HS-27A (cell line): ENCODE measurements at regions not wholly inside any gene's neighbourhood (a gene's known extent, or its start where the extent isn't known, plus 50 kb on each side); places are given as distances from the start of the nearest gene placed in this dataset.
"Not testable (repeated sequence)": the region's sequence is repeated elsewhere in the genome, so short reads cannot be mapped to it uniquely, and the experiment has no call there.

Source experiments
- DNase-seq: peaks from one replicate; pipeline ENCODE4 v3.0.0-alpha.2; 2012; ENCODE audit warnings: low read depth, missing footprints

DNA sequence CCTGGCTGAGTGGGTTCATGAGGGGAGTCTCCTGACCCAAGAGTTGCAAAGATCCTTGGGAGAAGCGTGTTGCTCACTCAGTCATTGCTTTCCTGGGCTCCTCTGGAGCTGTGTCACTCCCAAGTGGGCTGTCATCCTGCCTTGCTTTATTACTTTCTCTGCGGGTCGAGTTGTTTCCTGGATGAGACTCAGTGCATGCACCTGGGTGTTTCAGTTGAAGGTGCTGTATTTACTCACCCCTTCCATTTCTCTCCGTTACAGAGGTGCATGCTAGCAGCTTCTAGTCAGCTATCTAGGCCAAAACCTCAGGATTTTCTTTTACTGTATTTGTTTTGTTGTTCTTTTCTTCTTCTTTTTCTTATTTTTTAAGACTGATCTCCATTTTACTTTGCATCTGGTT is 785.5 kb upstream of the EDIL3 start:
- no peak for DNase-seq

DNA sequence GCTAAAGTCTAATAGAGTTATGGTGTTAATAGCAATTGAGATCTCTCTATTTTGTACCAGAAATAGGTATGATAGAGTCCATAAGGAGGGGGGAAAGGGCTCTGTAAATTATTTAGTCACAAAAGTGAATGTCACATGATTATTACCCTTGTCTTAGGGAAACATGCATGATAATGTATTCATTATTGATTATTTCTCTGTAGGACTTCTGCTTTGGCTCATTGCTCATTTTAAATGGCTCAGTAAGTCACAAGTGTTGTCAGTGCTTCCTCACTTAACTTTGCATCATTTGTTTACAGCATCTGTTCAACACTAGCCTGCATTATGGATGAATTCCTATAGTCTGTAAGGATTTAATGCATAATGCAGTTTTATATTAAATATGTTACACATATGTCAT is 788.8 kb upstream of the EDIL3 start:
- DNase-seq, result no peak

DNA sequence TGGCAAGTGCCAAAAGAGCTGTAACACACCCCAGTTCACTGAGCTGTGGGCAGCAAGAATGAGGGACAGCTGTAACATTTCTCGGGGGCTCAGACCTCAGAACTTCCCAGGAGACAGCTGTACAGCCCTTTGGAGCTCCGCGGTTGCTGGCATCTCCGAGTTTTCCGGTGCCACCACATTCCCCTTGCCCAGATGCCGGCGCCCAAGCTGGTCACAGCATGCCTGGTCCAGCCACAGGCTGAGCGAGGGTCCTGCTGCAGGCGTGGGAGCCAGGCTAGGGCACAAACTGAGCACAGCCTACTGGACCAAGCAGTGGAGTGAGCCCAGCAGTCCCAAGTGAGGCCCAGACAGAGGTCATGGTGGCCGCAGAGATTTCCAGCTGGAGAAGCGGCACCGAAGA is 797.7 kb upstream of the EDIL3 start:
- no peak for DNase-seq

DNA sequence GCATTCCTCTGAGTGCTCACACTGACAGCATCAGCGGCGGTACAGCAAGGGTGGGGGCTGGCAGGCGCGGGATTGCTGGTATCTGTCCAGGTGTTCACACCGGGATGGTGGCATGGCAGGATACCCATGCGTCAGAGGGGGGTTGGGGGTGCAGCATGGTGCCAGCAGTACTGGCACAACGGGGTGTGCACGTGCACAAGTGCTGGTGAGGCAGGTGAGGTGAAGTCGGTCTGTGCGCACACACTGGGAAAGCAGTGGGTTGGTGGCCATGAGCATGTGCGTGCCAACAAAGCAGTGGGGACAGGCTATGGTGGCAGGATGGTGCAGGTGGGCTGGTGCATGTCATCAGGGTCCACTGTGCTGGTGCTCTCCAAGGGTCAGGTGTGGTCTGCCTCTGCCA is 819.6 kb upstream of the EDIL3 start:
- no peak for DNase-seq

DNA sequence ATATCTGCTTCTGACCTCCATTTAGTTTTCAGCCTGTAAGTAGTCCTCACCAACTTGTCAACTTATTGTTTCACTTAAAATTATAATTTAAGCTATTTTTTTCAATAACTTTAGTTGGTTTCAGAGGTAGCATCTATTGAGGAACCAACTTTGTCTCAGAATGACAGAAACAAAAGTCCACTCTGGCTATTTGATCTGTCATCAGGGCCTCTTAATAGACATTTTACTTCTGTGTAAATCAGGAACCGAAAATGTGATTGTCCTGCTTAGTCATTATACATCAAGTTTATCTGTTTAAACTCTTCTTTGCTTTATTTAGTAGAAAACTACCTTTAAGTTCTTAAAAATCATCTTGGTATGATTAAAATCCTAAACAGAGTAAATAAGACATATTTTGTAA is 820.8 kb upstream of the EDIL3 start:
- DNase-seq, result no peak

DNA sequence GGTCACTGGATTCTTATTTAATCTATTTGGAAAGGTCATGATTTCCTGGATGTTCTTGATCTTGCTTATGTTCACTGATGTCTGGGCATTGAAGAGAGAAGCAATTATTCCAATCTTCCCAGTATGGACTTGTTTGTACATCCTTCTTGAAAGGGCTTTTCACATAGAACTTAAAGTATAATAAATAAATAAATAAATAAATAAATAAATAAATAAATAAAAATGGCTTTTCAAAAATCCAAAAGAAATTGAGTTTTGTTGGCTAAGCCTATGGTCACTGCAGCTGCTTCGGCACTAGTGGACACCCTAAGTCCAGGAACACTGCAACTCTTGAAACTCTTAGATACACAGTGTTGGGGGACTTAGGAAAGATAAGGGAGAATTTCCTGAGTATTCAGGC is 840.7 kb upstream of the EDIL3 start:
- no peak for DNase-seq

DNA sequence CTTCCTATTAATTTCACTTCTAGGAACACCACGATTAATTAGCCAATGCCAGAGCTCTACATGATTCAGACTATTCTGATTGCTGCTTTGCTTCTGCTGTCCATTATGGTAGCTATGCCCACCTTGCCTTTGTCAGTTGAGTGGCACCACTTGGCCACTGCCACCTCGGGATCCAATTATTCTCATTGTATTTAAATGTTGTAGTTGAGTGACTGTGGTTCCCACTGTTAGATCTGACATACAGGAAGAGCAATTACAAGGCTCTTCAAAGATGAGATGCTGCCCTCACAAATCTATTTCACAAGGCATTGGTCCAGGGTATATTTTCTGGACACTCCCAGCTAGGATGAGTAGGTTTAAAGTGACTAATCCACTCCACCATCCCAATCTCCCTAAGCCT is 864.5 kb upstream of the EDIL3 start:
- DNase-seq, result no peak

DNA sequence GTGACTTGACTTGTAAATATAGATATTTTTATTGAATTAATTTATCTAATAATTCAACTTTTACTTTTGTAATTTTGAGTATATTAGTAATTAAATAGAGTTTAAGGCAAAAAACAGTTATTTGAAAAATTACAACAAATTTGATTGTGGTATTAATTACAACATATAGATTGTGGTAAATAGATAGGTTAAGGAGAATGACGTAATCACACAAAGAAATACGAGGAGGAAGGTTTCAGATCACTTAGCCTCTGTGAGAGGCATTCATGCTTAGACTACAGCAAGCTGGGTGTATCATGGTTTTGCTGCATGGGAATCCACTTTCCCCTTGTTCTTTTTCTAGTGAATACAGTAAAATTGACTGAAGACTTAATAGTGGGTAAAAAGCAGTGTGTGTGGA is 878.4 kb upstream of the EDIL3 start:
- DNase-seq, result no peak

DNA sequence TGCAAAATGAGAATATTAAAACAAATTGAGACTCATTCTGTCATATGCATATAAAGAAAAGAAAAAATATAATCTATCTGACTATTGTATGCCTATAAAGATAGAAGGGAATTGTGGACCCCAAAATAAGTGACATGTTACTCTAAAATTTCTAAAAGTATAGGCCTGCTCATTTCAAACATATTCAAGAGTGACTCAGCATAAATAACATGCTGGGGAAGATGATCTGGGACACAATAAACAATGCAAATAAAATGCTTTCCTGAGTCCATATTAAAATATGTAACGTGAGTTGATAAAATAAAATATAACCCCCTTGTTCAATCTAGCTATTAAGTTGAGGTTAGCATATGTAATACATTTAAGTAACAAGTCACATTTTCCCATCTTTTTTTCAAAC is 882.0 kb upstream of the EDIL3 start:
- DNase-seq, result no peak

DNA sequence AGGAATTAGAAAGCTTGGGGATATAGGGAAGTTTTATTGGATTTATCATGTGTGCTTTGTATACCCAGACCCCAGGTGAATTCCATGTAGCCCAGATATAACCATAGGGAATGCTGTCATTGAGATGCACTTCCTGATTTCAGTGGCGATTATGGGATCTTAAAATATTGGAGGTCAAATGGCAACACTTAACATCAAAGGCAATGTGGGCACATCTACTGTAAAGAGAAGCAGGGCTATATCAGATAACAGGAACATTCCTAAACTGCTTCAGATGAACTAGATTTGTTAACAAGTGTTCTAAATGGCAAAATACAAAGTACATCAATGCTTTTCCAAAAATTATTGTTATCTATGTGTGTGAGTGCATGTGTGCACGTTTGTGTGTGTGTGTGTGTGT is 883.5 kb upstream of the EDIL3 start:
- no peak for DNase-seq

DNA sequence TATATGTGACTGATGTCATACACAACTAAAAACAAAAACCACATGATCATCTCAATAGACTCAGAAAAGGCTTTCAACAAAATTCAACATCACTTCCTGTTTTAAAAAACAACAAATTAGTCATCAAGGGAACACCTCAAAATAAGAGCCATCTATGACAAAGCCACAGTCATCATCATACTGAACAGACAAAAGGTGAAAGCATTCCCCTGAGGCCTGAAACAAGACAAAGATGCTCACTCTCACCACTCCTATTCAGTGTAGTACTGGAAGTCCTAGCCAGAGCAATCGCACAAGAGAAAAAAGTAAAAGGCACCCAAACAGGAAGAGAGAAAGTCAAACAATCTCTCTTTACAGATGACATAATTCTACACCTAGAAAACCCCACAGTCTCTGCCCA is 893.5 kb upstream of the EDIL3 start:
- no peak for DNase-seq

DNA sequence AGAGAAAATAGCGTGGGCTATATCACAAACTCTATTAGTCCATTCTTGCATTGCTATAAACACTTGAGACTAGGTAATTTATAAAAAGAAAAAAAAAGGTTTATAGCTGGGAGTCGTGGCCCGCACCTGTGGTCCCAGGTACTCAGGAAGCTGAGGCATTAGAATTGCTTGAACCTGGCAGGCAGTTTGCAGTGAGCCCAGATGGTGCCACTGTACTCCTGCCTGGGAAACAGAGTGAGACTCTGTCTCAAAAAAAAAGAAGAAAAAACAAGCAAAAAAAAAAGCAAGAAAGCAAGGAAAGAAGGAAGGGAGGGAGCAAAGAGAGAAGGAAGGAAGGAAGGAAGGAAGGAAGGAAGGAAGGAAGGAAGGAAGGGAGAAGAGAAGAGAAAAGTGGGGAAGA is 904.2 kb upstream of the EDIL3 start:
- no peak for DNase-seq

DNA sequence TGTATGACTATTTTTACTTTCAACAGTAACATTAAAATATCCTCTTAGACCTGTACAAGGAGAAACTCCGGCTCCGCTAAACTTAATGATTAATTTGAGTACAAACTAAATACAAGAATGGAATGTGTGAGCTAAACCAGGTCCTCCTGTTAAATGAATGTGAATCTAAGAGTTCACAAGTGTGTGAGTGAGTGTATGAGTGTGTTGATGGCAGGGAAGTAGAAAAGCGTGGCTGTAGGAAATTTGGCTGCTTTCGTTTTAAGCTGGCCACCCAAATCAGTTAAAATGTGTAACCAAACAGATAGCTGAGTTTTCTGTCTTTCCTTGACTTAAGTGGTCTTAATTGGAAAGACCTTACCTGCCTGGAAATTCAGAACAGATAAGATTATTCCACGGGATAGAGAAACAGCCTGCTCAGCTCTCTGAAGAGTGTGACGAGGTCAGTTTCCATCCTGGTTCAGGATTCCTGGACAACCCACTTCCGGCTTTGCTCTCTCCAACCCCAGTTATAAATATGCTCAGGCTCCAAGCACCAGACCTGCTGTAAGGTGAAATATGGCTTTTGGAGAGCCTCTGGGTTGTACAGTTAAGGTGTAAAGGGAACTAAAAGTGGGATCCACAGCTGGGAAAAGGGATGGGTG is 908.6 kb upstream of the EDIL3 start:
- DNase-seq, result peak; percentile 8

DNA sequence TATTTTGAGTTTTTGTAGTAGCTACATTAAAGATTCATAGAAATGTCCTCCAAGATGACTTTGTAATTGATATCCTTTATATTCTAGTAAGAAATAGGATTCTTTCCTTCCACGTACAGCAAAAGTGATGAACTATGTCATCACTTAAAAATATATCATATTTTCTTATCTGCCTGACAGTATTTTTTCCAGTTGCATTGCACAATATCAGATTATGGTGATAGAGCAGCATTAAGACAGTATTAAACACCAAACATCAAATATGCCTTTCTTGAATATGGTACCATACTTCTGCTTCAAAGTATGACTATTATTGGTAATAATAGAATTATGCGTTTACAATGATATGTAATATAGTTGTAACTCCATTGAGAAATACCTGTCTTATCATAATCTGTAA is 919.8 kb upstream of the EDIL3 start:
- no peak for DNase-seq

DNA sequence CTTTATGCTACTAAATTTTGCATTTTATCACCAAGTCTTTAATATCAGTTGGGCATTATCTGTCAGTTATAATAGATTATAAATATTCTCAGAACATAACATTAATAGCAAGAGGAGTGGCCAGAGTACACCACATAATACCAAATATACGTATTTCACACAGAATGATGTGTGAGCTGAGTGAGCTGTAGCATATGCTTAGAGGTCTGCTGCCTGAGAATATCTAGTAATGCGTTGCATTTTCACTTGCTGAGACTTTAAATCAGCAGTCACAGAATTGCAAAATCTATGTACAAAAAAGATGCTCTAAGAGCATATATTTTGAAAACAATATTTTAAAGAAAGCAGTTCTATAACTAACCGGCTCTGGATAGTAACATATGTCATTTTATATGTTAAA is 921.1 kb upstream of the EDIL3 start:
- DNase-seq, result no peak

DNA sequence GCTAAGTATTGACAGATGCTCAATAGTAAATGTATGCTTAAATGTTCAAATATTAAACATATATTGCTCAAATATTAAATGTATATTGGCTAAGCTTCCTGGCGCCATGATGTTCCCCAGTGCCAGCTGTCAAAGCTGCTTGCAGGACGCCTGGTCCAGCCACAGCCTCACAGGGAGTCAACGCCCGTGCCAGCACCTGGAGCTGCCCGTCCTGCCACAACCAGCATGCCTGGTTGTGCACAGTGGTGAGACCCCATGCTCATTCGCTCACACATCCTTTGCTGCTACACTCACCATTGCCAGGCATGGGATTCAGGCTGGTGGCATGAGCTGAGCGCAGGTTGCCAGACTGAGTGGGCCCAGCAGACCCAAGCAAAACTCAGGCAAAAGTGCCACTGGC is 926.9 kb upstream of the EDIL3 start:
- no peak for DNase-seq

DNA sequence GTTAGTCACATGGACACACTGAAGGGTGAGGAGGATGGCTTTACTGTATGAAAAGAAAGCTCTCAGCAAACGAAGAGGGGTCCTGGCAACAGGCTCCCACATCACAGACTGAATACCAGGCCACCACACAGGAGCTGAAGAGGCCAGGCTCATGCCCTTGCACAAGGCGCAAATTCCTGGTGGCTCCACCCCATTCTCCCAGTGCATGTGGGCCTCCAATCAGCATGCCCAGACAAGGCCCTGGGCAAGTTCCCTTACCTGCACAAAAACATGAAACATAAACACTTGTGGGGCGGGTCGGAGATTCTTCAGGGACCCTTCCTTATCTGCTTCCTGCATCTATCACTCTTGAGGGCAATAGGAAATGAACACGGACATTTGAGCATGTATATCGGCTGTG is 935.8 kb upstream of the EDIL3 start:
- DNase-seq, result no peak

DNA sequence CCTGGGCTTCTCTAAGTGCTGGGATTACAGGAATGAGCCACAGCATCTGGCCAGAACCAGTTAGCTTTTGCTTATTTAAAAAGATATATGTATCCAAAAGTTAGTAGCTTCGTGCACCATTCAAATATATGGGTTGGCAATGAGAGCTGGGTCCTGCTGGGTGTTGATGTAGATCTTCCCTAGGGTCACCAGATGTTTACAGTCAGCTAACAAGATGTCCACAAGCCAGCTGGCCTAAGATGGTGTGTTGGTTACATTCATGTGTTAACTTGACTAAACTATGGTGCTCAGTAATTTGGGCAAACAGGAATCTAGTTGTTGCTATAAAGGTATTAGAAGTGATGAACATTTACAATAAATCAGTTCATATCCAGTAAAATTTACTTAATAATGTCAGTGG is 948.6 kb upstream of the EDIL3 start:
- no peak for DNase-seq

DNA sequence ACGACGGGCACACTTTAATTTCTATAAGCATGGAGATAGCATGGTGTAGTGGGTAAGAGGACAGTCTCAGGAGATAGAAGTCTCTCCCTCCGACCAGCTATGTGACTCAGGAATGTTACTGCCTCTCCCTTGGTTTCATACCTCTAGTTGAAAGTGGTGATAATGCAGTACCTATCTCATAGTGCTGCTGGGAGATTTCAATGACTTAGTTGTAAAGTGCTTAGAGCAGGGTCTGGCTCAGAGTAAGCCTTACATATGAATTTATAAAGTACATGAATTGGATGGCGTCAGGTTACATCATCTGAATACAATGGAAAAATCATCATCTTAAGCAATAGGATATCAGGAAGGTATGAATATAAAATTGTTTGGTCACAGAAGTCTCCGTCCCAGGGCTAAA is 952.8 kb upstream of the EDIL3 start:
- DNase-seq, result no peak

DNA sequence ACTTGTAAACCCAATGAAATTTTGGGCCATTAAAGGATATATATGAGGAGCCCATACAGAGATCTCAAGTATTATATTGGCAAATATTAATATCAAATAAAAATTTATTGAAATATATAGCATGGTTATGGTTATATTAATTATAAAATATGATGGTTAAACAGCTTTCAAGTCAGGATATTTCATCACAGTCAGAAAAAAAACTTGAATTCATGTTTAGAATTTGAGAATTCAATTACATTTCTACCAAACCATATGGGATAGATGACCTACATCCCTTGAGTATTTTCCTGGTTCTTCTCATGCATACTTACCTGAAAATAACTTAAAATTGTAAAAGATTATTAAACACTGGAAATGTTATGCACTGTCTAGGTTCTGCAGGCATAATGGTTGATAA is 956.1 kb upstream of the EDIL3 start:
- DNase-seq, result no peak

DNA sequence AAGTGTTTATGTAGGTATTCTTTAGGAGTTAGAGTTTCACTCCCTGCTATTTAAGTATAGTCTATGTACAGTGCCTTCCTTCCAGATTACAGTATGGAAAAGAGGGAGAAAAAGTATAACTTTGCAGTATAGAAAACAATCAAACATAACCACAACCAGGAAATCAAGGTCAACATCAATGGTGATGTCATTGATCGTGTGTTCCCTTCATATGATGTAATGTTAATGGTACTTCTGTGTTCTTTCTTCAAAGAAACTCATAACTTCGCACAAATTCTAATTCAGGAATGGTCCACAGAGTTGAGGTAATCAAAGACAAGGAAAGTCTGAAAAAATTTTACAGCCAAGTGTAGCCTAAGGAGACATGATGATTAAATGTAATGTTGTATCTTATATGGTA is 961.1 kb upstream of the EDIL3 start:
- no peak for DNase-seq

DNA sequence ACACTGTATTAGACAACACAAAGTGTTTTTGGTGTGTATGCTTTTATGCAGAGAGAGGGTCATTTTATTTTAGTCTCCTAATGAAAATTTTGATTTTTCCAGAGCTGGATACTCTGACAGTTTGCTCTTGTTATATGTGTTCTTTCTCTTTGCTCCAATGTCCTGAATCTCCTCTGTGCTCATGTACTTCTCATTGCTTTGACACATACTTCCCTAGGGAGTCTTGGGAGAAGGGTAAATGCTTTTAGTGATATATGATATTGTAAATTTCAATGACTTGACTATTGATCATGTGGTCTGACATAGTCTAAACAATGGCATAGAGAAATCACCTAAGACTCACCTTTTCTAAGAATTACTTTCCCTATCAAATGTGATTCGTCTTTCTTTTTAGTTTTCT is 972.6 kb upstream of the EDIL3 start:
- DNase-seq, result no peak

DNA sequence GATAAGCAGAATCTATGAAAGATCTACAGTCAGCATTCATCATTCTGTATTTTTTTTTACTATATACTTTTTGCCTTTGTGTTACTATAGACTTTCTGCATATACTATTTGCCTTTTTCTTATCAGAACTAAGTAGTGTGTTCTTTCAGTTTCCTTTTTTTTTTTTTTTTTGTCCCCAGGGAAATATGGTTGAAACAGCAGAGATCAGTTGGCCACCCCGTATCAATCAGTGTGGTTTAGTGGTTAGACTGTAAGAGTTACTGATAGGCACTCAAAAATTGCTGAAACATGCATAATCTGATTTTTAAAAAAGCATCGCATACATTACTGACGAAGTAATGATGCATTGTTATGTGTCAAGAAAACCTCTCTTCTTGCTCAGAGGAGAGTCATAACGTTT is 990.8 kb upstream of the EDIL3 start:
- no peak for DNase-seq

DNA sequence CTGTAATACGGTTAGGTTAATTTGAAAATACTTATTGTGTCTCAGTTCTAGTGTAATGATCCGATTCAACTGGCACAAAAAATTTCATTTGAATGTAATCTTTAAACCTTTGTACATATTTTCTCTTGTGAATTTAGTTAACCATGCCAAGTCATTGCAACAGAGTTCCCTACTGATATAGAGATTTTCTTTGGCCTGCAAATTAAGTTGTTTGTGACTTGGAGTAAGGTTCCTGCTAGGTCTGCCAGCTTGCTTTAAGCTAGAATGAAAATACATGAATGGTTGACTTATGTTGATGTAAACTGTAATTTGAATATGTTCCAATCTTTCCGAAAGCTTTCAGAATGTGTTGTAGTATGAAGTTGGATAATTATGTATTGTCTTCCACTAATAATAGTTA is 1004.1 kb upstream of the EDIL3 start:
- no peak for DNase-seq

DNA sequence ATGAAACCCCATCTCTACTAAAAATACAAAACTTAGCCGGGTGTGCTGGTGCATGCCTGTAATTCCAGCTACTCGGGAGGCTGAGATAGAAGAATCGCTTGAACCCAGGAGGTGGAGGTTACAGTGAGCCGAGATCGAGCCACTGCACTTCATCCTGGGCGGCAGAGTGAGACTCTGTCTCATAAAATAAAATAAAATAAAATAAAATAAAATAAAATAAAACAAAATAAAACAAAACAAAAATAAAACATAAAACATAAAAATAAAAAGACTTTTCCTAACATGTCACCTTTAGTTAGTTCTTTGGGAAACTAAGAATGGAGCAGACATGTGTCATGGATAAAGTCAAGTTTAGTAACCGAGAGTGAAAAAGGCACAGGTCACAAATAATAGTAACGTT is 1007.6 kb upstream of the EDIL3 start:
- DNase-seq, result not testable (repeated sequence)
